HG02981 (cell line): ENCODE measurements at regions not wholly inside any gene's neighbourhood (a gene's known extent, or its start where the extent isn't known, plus 50 kb on each side); places are given as distances from the start of the nearest gene placed in this dataset.

ENCODE experiments used
- ATAC-seq: cut with Tn5 transposase; IDR thresholded peaks from one replicate; pipeline ENCODE4 v1.9.1; 2021; ENCODE audit warnings: mild to moderate bottlenecking, moderate library complexity; ENCODE audit not compliant: unreplicated experiment

GRCh38 chr11:76277298-76278175, 71.2 kb upstream of the WNT11 start:
- no peak for ATAC-seq

- ATAC-seq, result no peak
Observed at GRCh38 chr11:76276781-76277155, 70.5 kb upstream of the WNT11 start.

GRCh38 chr11:76276046-76276780, 69.9 kb upstream of the WNT11 start:
- ATAC-seq, result no peak

- ATAC-seq, result no peak
Observed at GRCh38 chr11:76275446-76275845, 69.1 kb upstream of the WNT11 start.

- no peak for ATAC-seq
Observed at GRCh38 chr11:76271068-76271467, 64.8 kb upstream of the WNT11 start.

- ATAC-seq, result no peak
Observed at GRCh38 chr11:76270389-76270788, 64.1 kb upstream of the WNT11 start.

GRCh38 chr11:76269661-76270261, 63.5 kb upstream of the WNT11 start:
- no peak for ATAC-seq

- no peak for ATAC-seq
Observed at GRCh38 chr11:76269247-76269646, 62.9 kb upstream of the WNT11 start.

- ATAC-seq, result no peak
Observed at GRCh38 chr11:76268498-76268897, 62.2 kb upstream of the WNT11 start.

- no peak for ATAC-seq
Observed at GRCh38 chr11:76267556-76267955, 61.3 kb upstream of the WNT11 start.

- ATAC-seq, result no peak
Observed at GRCh38 chr11:76266286-76267100, 60.2 kb upstream of the WNT11 start.

- ATAC-seq, result no peak
Observed at GRCh38 chr11:76265771-76266241, 59.5 kb upstream of the WNT11 start.

- no peak for ATAC-seq
Observed at GRCh38 chr11:76263657-76264056, 57.4 kb upstream of the WNT11 start.

GRCh38 chr11:76263166-76263565, 56.9 kb upstream of the WNT11 start:
- ATAC-seq, result no peak

GRCh38 chr11:76260296-76260925, 54.1 kb upstream of the WNT11 start:
- ATAC-seq, result no peak

GRCh38 chr11:76259299-76259908, 53.1 kb upstream of the WNT11 start:
- ATAC-seq, result no peak

GRCh38 chr11:76257074-76257719, 50.9 kb upstream of the WNT11 start:
- ATAC-seq, result no peak

GRCh38 chr11:76256448-76256847, 50.1 kb upstream of the WNT11 start:
- no peak for ATAC-seq
